GM06990 (cell line): ENCODE measurements at regions not wholly inside any gene's neighbourhood (a gene's known extent, or its start where the extent isn't known, plus 50 kb on each side); places are given as distances from the start of the nearest gene placed in this dataset.

Experiments
- DNase-seq: peaks from one replicate; pipeline ENCODE4 v3.0.0-alpha.2; 2011; ENCODE audit not compliant: insufficient read length; ENCODE audit errors: extremely low read depth
- H3K27me3 ChIP-seq: replicated peaks from 2 replicates; pipeline ENCODE4 v1.6.0; 2011; ENCODE audit warnings: low read length; ENCODE audit not compliant: control insufficient read depth, insufficient read depth
- H3K36me3 ChIP-seq: 2 replicates; pipeline ENCODE4 v1.5.1; 2011; ENCODE audit warnings: low read length; ENCODE audit not compliant: control insufficient read depth, insufficient read depth
- H3K4me3 ChIP-seq: replicated peaks from 2 replicates; pipeline ENCODE4 v1.5.1; 2011; ENCODE audit warnings: low read depth, mild to moderate bottlenecking, control low read depth, low read length
- CTCF ChIP-seq: IDR thresholded peaks from 2 replicates; pipeline ENCODE4 v1.5.1; 2011; ENCODE audit warnings: low read length, control low read depth, mild to moderate bottlenecking, inconsistent platforms; ENCODE audit not compliant: insufficient read depth, poor library complexity, severe bottlenecking

DNA sequence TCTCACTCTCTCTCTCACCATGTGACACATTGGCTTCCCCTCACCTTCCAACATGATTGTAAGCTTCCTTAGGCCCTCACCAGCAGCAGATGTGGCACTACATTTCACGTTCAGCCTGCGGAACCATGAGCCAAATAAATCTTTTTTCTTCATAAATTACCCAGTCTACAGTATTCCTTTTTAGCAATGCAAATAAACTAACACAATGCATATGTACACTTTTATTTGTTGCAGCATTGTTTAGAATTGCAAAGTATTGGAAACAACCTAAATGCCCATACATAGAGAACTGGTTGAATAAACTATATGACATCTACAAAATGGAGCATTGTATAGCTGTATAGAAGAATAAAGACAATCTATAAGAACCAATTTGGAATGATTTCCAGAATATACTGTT, 487.6 kb downstream of the FUT8 start:
- peaks cover 1% of the 10 kb centered on the region; the same call in 1 of the 2 replicates for H3K27me3 ChIP-seq
- no peak for DNase-seq
- H3K4me3 ChIP-seq, result no peak overlapping the region
- no peak for TF ChIP-seq CTCF
- no peaks in the 10 kb centered on the region for H3K36me3 ChIP-seq

DNA sequence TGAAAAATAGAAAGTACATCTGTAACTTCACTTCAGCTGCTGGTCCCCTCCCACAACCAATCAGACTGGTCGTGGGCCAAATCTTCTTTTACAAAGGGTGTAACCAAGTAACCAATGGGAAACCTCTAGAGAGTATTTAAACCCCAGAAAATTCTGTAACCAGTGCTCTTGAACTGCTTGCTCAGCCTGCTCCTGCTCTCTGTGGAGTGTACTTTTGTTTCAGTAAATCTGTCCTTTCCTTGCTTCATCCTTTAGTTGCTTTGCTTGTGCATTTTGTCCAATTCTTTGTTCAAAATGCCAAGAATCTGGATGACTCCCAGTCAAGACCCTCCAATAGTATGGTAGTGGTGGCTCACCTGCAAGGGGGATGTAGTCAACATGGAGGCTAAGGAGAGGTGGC, 489.1 kb downstream of the FUT8 start:
- Histone ChIP-seq H3K27me3 (peaks cover 1% of the 10 kb centered on the region; the same call in 1 of the 2 replicates), H3K36me3 (no peaks in the 10 kb centered on the region), H3K4me3 (no peak overlapping the region)
- no peak for TF ChIP-seq CTCF
- no peak for DNase-seq

GRCh38 chr14:65904988-65905387, 492.5 kb downstream of the FUT8 start:
- H3K27me3 ChIP-seq, result peaks cover 1% of the 10 kb centered on the region; the same call in 1 of the 2 replicates

DNA sequence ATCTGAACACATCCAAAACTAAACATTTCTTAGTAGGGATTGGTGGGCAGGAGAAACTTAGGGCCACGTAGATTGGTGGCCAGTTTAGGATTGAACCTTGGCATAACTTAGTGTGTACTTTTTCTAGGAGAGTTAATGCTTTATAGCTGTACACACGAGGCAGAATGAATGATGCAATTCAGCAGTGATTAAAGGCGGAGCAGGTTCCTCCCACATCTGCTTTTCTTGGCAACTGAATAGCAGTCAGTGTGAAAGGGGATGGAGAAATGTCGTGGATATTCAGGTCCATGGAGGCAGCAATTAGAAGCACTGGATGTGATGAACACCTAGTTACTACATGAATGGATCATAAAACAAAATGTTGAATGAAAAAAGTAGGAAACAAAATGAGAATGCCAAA, 493.8 kb downstream of the FUT8 start:
- no peak for TF ChIP-seq CTCF
- Histone ChIP-seq H3K4me3 (no peak overlapping the region), H3K27me3 (peaks cover 1% of the 10 kb centered on the region; the same call in 1 of the 2 replicates), H3K36me3 (no peaks in the 10 kb centered on the region)
- no peak for DNase-seq

More at GRCh38 chr14:65904988-65905387, 492.5 kb downstream of the FUT8 start:
- no peak overlapping the region for H3K4me3 ChIP-seq
- TF ChIP-seq CTCF, result no peak
- no peak for DNase-seq
- H3K36me3 ChIP-seq, result no peaks in the 10 kb centered on the region

DNA sequence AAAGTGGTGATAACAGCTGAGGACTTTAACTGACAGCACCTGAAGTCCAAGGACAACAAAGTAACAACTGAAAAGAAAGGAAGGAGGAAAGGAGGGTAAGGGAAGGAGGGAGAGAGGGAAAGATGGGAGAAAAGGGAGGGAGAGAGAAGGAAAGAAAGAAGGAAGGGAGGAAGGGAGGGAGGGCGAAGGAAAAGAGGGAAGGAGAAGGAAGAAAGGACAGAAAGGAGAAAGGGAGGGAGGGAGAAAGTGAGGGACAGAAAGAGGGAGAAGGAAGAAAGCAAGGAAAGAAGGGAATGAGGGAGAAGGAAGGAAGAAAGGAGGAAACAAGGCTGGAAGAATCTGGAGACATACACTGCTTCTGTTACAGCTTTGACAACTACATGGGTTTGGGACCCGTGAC, 494.4 kb downstream of the FUT8 start:
- Histone ChIP-seq H3K27me3 (peaks cover 1% of the 10 kb centered on the region; the same call in 1 of the 2 replicates), H3K4me3 (no peak overlapping the region), H3K36me3 (no peaks in the 10 kb centered on the region)
- TF ChIP-seq CTCF, result no peak
- no peak for DNase-seq
